Lung (tissue), 11 donors: ENCODE measurements at regions not wholly inside any gene's neighbourhood (a gene's known extent, or its start where the extent isn't known, plus 50 kb on each side); places are given as distances from the start of the nearest gene placed in this dataset.

Source experiments
- ATAC-seq: fragments of 200-7000 bp; cut with Tn5 transposase; one replicate; pipeline ENCODE4 v1.9.1; 2020; ENCODE audit warnings: moderate number of reproducible peaks; ENCODE audit not compliant: insufficient read depth, low FRiP score
- DNase-seq, 3 donors: peaks; one replicate each; pipeline ENCODE4 v3.0.0-alpha.2; 2013 to 2017
- H3K27ac ChIP-seq, 2 donors: one replicate each; pipeline ENCODE4 v1.5.1; 2013; ENCODE audit warnings: mild to moderate bottlenecking in 2 of 2, moderate library complexity in 2 of 2, control low read depth in 1 of 2, inconsistent platforms in 1 of 2, low read depth in 1 of 2, low read length in 1 of 2
- H3K27me3 ChIP-seq, 3 donors: one replicate each; pipeline ENCODE4 v1.5.1; 2013; ENCODE audit warnings: low read length in 2 of 3; ENCODE audit not compliant: control insufficient read depth in 3 of 3, insufficient read depth in 3 of 3
- H3K36me3 ChIP-seq, 4 donors: one replicate each; pipeline ENCODE4 v1.5.1; 2013; ENCODE audit warnings: low read length in 4 of 4, mild to moderate bottlenecking in 1 of 4, moderate library complexity in 1 of 4; ENCODE audit not compliant: control insufficient read depth in 4 of 4, insufficient read depth in 4 of 4
- H3K4me1 ChIP-seq, 5 donors: one replicate each; pipeline ENCODE4 v1.5.1; 2013; ENCODE audit warnings: low read length in 5 of 5, mild to moderate bottlenecking in 2 of 5, moderate library complexity in 1 of 5; ENCODE audit not compliant: control insufficient read depth in 5 of 5, insufficient read depth in 5 of 5
- H3K4me3 ChIP-seq: one replicate; pipeline ENCODE4 v1.5.1; 2013; ENCODE audit warnings: mild to moderate bottlenecking, control low read depth, moderate library complexity
- H3K9ac ChIP-seq, 2 donors: one replicate each; pipeline ENCODE4 v1.5.1; 2013; ENCODE audit warnings: low read length in 2 of 2, control low read depth in 1 of 2; ENCODE audit not compliant: insufficient read depth in 1 of 2
- H3K9me3 ChIP-seq, 4 donors: one replicate each; pipeline ENCODE4 v1.5.1; 2013; ENCODE audit warnings: low read length in 3 of 4, mild to moderate bottlenecking in 1 of 4, moderate library complexity in 1 of 4; ENCODE audit not compliant: control insufficient read depth in 4 of 4, insufficient read depth in 3 of 4
- WGBS, 2 donors: extraction: QIAGEN DNeasy Blood & Tissue Kit; methylation state at CpG; one replicate each; pipeline ENCODE4 v1.1.7; 2013; 5-methylcytosine and 5-hydroxymethylcytosine counted together
- TF ChIP-seq, protein P1 (sequence below): IDR thresholded peaks from 2 replicates; pipeline ENCODE4 v1.5.1; 2012; ENCODE audit warnings: mild to moderate bottlenecking; ENCODE audit errors: control extremely low read depth, extremely low read depth
- donor health status: control.
- donor health status: control.
- donor health status: Bipolar disorder and iron deficiency.
- donor health status: healthy.
- donor health status: DM: yes; HTN: yes; CAD: no.

DNA sequence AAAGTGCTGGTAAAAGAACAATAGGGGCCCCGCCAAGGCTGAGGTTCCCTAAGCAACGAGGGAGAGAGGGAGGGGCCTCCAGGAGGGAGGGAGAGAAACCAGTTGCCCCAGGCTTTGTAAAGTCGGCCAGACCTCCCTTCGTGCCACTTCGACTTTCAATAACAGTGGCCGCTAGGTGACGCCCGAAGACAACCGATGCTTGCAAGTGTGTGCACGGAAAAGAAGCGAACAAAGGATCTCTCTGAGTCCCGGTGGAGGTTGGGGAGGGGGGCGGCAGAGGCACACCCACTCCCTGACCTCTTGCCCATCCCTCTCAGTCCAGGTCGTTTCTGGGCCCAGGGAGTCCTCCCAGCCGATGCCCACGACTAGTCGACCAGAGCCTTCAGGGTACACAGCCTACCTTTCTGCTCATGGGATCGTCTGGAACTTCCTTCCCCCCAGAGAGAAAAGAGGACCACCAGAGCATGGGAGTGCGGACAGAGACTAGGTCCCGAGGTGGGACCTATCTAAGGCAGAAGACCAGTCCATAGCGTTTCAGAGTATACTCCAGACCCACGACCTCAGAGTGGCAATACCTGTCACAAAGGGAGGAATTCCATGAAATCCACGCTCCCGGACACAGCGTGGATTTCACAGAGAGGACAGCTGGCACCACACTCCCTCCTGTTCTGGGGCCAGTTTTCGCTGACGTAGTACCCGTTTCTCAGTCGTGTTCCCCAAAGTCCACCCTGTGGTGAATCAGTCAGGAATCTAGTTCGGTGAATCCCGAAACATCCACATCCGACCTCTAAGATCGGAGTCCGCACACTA lies 262.7 kb upstream of the ALG10B start:
- peak in 1 of 3 donors; percentile 3 for DNase-seq
- Histone ChIP-seq H3K9ac (no peak overlapping the region), H3K9me3 (peaks cover 0 to 35% (median 8%) of the 10 kb centered on the region in 4 donors), H3K27me3 (no peaks in the 10 kb centered on the region), H3K36me3 (no peaks in the 10 kb centered on the region), H3K4me1 (no peaks in the 10 kb centered on the region), H3K27ac (no peak overlapping the region), H3K4me3 (no peak overlapping the region)
- TF ChIP-seq, protein P1, sequence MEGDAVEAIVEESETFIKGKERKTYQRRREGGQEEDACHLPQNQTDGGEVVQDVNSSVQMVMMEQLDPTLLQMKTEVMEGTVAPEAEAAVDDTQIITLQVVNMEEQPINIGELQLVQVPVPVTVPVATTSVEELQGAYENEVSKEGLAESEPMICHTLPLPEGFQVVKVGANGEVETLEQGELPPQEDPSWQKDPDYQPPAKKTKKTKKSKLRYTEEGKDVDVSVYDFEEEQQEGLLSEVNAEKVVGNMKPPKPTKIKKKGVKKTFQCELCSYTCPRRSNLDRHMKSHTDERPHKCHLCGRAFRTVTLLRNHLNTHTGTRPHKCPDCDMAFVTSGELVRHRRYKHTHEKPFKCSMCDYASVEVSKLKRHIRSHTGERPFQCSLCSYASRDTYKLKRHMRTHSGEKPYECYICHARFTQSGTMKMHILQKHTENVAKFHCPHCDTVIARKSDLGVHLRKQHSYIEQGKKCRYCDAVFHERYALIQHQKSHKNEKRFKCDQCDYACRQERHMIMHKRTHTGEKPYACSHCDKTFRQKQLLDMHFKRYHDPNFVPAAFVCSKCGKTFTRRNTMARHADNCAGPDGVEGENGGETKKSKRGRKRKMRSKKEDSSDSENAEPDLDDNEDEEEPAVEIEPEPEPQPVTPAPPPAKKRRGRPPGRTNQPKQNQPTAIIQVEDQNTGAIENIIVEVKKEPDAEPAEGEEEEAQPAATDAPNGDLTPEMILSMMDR = no peak
- ATAC-seq = peak; percentile 20
- WGBS, 2 donors = 56 to 67% methylated on average over 34 of the region's 34 CpGs

DNA sequence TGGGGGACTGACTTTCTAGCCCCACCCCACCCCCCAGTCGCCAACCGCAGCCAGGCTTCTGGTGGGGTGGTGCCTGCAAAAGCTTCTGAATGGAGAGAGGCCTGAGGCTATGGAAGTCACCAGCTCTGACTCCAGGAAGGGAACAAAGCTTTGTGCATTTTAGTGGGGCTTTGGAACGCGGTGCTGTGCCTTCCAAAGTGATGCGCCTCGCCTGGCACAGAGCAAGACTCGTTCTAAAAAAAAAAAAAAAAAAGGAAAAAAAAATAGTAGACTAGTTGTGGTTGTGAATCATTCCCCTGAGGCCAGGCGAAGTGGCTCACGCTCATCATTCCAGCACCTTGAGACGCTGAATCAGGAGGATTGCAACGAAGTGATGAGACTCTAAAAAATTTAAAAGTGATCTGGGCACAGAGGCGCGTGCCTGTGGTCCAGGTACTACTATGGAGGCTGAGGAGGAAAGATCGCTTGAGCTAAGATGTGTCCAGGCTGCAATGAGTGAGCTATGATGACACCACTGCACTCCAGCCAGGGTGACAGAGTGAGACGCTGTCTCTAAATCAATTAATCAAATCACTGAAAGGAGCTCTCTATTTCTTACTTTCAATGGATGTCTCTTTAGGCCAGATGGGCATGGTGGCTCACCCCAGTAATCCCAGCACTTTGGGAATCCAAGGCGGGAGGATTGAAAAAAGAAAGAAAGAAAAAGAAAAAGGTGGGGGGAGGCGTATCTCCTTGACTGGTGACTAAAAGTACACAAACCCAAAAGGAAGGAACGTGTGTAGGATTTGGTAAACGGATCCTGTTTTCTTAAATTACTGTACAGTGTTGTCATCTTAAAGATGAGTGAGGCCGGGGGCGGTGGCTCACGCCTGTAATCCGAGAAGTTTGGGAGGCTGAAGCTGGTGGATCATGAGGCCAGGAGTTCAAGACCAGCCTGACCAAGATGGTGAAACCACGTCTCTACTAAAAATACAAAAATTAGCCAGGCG lies 259.6 kb upstream of the ALG10B start:
- ATAC-seq = no peak
- Histone ChIP-seq H3K4me1 (no peaks in the 10 kb centered on the region), H3K36me3 (no peaks in the 10 kb centered on the region), H3K27me3 (no peaks in the 10 kb centered on the region), H3K27ac (no peak overlapping the region), H3K9me3 (peaks cover 0 to 19% (median 6%) of the 10 kb centered on the region in 4 donors), H3K4me3 (no peak overlapping the region), H3K9ac (no peak overlapping the region)
- no peak for DNase-seq
- TF ChIP-seq, protein P1 = no peak
- WGBS, 2 donors = 80 to 83% methylated on average over 25 of the region's 25 CpGs

DNA sequence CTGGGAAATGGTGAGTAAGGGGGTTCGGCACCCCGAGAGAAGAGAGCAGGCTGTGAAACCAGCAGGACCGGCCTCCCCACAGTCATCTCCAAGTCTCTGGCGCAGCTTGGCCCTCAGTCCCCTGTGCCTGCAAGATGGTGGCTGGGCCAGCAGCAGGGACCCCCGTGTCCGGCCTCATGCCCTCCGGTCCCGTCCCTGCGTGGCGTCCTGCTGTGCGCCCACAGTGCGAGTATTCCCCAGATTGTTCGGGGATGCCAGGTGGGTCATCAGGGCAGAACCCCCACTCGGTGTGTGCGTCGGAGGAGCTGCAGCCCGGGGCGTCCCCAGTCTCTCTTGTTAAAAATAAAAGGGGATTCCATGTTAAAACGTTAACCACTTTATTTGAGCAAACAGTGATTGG lies 216.9 kb upstream of the ALG10B start:
- no peaks in the 10 kb centered on the region for H3K36me3 ChIP-seq
- H3K4me1 ChIP-seq = no peaks in the 10 kb centered on the region
- ATAC-seq (no peak), DNase-seq (peak in 1 of 3 donors; percentile 3)
- no peaks in the 10 kb centered on the region for H3K27me3 ChIP-seq
- WGBS, 2 donors = 93 to 94% methylated on average over 19 of the region's 19 CpGs
- TF ChIP-seq, protein P1 = no peak
- H3K9me3 ChIP-seq = peaks cover 0 to 12% (median 3%) of the 10 kb centered on the region in 4 donors
- H3K27ac ChIP-seq = no peak overlapping the region
- H3K9ac ChIP-seq = no peak overlapping the region
- H3K4me3 ChIP-seq = no peak overlapping the region
